ENCODE measurements at regions not wholly inside any gene's neighbourhood (a gene's known extent, or its start where the extent isn't known, plus 50 kb on each side); places are given as distances from the start of the nearest gene placed in this dataset.

GRCh38 chr17:36844013-36844412 lies 93.3 kb upstream of the LHX1 start:
- Histone ChIP-seq H4K20me1 (ENCODE audit: control insufficient read depth, insufficient read depth, low read length, poor library complexity, severe bottlenecking) (no peaks in the 10 kb centered on the region), H3K27me3 (replicated peaks in 1 of 4; ENCODE audit: control extremely low read depth in 1 of 4, control insufficient read depth in 3 of 4, insufficient read depth in 4 of 4, low read length in 3 of 4) (peaks cover 0 to 29% (median 2%) of the 10 kb centered on the region in 4 experiments), H3K4me3 (ENCODE audit: control extremely low read depth in 1 of 5, extremely low read depth in 1 of 5, insufficient read depth in 1 of 5, low read depth in 2 of 5, low read length in 4 of 5) (no peak overlapping the region), H3K9ac (ENCODE audit: low read length) (no peak overlapping the region), H3K79me2 (ENCODE audit: control insufficient read depth, insufficient read depth, low read length) (no peaks in the 10 kb centered on the region), H3K27ac (ENCODE audit: low read length in 2 of 2) (no peak overlapping the region), H3K36me3 (replicated peaks in 1 of 2; ENCODE audit: control extremely low read depth in 1 of 2, control insufficient read depth in 1 of 2, extremely low read depth in 1 of 2, insufficient read depth in 2 of 2, low read length in 1 of 2) (no peaks in the 10 kb centered on the region), H2AFZ (ENCODE audit: insufficient read depth, low read depth, low read length, poor library complexity, severe bottlenecking) (no peak overlapping the region), H3K4me1 (ENCODE audit: control insufficient read depth in 2 of 2, insufficient read depth in 2 of 2, low read length in 2 of 2) (no peaks in the 10 kb centered on the region), H3K4me2 (replicated peaks; ENCODE audit: low read depth, low read length, poor library complexity, severe bottlenecking) (no peak overlapping the region), H3K9me3 (ENCODE audit: control extremely low read depth in 1 of 3, control insufficient read depth in 2 of 3, insufficient read depth in 1 of 3, low read length in 2 of 3) (no peaks in the 10 kb centered on the region)
- Mint-ChIP-seq H3K27me3 (peaks cover 43% of the 10 kb centered on the region), H3K27ac (no peak overlapping the region), H3K4me3 (no peak overlapping the region), H3K4me1 (no peaks in the 10 kb centered on the region), H3K9me3 (ENCODE audit: insufficient read depth) (no peaks in the 10 kb centered on the region)
- no peak for TF ChIP-seq EZH2 (IDR thresholded peaks at IDR 0.05; ENCODE audit: borderline replicate concordance, insufficient read depth, low read depth, low read length, poor library complexity, severe bottlenecking)
- TF ChIP-seq, protein P1, sequence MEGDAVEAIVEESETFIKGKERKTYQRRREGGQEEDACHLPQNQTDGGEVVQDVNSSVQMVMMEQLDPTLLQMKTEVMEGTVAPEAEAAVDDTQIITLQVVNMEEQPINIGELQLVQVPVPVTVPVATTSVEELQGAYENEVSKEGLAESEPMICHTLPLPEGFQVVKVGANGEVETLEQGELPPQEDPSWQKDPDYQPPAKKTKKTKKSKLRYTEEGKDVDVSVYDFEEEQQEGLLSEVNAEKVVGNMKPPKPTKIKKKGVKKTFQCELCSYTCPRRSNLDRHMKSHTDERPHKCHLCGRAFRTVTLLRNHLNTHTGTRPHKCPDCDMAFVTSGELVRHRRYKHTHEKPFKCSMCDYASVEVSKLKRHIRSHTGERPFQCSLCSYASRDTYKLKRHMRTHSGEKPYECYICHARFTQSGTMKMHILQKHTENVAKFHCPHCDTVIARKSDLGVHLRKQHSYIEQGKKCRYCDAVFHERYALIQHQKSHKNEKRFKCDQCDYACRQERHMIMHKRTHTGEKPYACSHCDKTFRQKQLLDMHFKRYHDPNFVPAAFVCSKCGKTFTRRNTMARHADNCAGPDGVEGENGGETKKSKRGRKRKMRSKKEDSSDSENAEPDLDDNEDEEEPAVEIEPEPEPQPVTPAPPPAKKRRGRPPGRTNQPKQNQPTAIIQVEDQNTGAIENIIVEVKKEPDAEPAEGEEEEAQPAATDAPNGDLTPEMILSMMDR (IDR thresholded peaks at IDR 0.05), result no peak
- DNase-seq (no peak), ATAC-seq (ENCODE audit: low read depth) (no peak)
- CTCF ChIA-PET, result no interaction called here
- intact Hi-C loops (cut with micrococcal nuclease), result no loop called here
- POLR2A ChIA-PET, result no interaction called here
- no CpG with 5 or more reads among the region's 2 CpGs for WGBS (ENCODE audit: insufficient coverage)

DNA sequence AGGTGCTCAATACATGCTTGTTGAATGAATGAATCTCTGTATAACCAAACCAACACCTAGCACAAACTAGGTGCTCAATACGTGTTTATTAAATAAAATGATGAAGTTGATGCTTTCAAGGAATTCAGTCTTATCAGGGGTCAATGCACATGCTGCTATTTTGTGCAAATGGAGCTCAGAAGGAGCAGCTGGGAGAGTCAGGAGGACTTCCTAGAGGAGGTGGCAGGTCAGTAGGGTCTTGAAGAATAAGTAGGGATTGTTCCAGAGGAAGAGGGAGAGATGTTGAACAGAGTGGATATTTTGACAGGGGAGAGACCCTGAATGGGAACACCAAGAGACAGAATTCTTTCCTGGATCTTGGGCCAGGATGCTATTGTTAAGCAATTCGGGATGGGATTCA lies 92.7 kb upstream of the LHX1 start:
- Histone ChIP-seq H2AFZ (ENCODE audit: insufficient read depth, low read depth, low read length, poor library complexity, severe bottlenecking) (no peak overlapping the region), H3K36me3 (replicated peaks in 1 of 2; ENCODE audit: control extremely low read depth in 1 of 2, control insufficient read depth in 1 of 2, extremely low read depth in 1 of 2, insufficient read depth in 2 of 2, low read length in 1 of 2) (no peaks in the 10 kb centered on the region), H3K27me3 (replicated peaks in 1 of 4; ENCODE audit: control extremely low read depth in 1 of 4, control insufficient read depth in 3 of 4, insufficient read depth in 4 of 4, low read length in 3 of 4) (peaks cover 0 to 29% (median 2%) of the 10 kb centered on the region in 4 experiments), H3K4me2 (replicated peaks; ENCODE audit: low read depth, low read length, poor library complexity, severe bottlenecking) (no peak overlapping the region), H3K9ac (ENCODE audit: low read length) (no peak overlapping the region), H4K20me1 (ENCODE audit: control insufficient read depth, insufficient read depth, low read length, poor library complexity, severe bottlenecking) (no peaks in the 10 kb centered on the region), H3K9me3 (ENCODE audit: control extremely low read depth in 1 of 3, control insufficient read depth in 2 of 3, insufficient read depth in 1 of 3, low read length in 2 of 3) (no peaks in the 10 kb centered on the region), H3K4me3 (ENCODE audit: control extremely low read depth in 1 of 5, extremely low read depth in 1 of 5, insufficient read depth in 1 of 5, low read depth in 2 of 5, low read length in 4 of 5) (no peak overlapping the region), H3K4me1 (ENCODE audit: control insufficient read depth in 2 of 2, insufficient read depth in 2 of 2, low read length in 2 of 2) (no peaks in the 10 kb centered on the region), H3K79me2 (ENCODE audit: control insufficient read depth, insufficient read depth, low read length) (no peaks in the 10 kb centered on the region), H3K27ac (ENCODE audit: low read length in 2 of 2) (no peak overlapping the region)
- peaks cover 43% of the 10 kb centered on the region for H3K27me3 Mint-ChIP-seq
- TF ChIP-seq, protein P1 (IDR thresholded peaks at IDR 0.05), result no peak
- TF ChIP-seq EZH2 (IDR thresholded peaks at IDR 0.05; ENCODE audit: borderline replicate concordance, insufficient read depth, low read depth, low read length, poor library complexity, severe bottlenecking), result no peak
- no peaks in the 10 kb centered on the region for H3K9me3 Mint-ChIP-seq (ENCODE audit: insufficient read depth)
- H3K4me3 Mint-ChIP-seq, result no peak overlapping the region
- intact Hi-C loops (cut with micrococcal nuclease), result no loop called here
- CTCF ChIA-PET, result no interaction called here
- DNase-seq, result no peak
- ATAC-seq (ENCODE audit: low read depth), result no peak
- 80% methylated on average over 2 of the region's 2 CpGs for WGBS (ENCODE audit: insufficient coverage)
- no peak overlapping the region for H3K27ac Mint-ChIP-seq
- no peaks in the 10 kb centered on the region for H3K4me1 Mint-ChIP-seq
- POLR2A ChIA-PET, result no interaction called here

Data from B cell (primary cell).